ENCODE measurements at regions not wholly inside any gene's neighbourhood (a gene's known extent, or its start where the extent isn't known, plus 50 kb on each side); places are given as distances from the start of the nearest gene placed in this dataset.

GRCh38 chrX:39550795-39551361 lies 546.9 kb downstream of the BCOR start (continued):
- TF ChIP-seq CXXC5 (CRISPR knock-in tag; IDR thresholded peaks at IDR 0.05) (peak; percentile 24; the same call in 1 of the 2 replicates), ETV5 (CRISPR knock-in tag; IDR thresholded peaks at IDR 0.05; ENCODE audit: low read depth) (peak; percentile 37; the same call in 1 of the 2 replicates), GATAD2A (IDR thresholded peaks at IDR 0.05) (no peak), GATA2 (CRISPR knock-in tag; IDR thresholded peaks at IDR 0.05) (peak; percentile 72), CBFA2T2 (conservative IDR thresholded peaks at IDR 0.05) (peak; percentile 85), KDM4B (IDR thresholded peaks at IDR 0.05; ENCODE audit: borderline replicate concordance in 2 of 2, low read depth in 1 of 2) (no peak), ATF1 (CRISPR knock-in tag; IDR thresholded peaks at IDR 0.05) (no peak), ATF1 (tag; IDR thresholded peaks at IDR 0.05) (0 out of 2 replicates have a peak, but pooled peaks have one; percentile 21), PHTF2 (CRISPR knock-in tag; IDR thresholded peaks at IDR 0.05) (no peak), RBM14 (IDR thresholded peaks at IDR 0.05; ENCODE audit: borderline replicate concordance, insufficient read depth, low read depth, low read length) (no peak), EGR1 (conservative IDR thresholded peaks at IDR 0.05) (0 out of 2 replicates have a peak, but pooled peaks have one; percentile 13), HDAC6 (IDR thresholded peaks at IDR 0.05; ENCODE audit: low read depth, low read length) (no peak), PBX2 (CRISPR knock-in tag; IDR thresholded peaks at IDR 0.05; ENCODE audit: low read depth) (no peak), PBX2 (tag; conservative IDR thresholded peaks at IDR 0.05; ENCODE audit: low read depth) (peak; percentile 76), TRIM28 (IDR thresholded peaks at IDR 0.05) (0 out of 2 replicates have a peak, but pooled peaks have one; percentile 59), NFE2L1 (tag; IDR thresholded peaks at IDR 0.05; ENCODE audit: borderline replicate concordance, low read depth) (no peak), FOXA3 (CRISPR knock-in tag; conservative IDR thresholded peaks at IDR 0.05 in 1 of 2, IDR thresholded peaks at IDR 0.05 in 1 of 2) (peak in 1 of 2 experiments; percentile 39; a peak in 1 of 4 replicates), ZNF778 (CRISPR knock-in tag; IDR thresholded peaks at IDR 0.05) (no peak), MEIS2 (IDR thresholded peaks at IDR 0.05; ENCODE audit: partially characterized antibody) (peak; percentile 73), ELF1 (tag; IDR thresholded peaks at IDR 0.05) (no peak), HDAC3 (IDR thresholded peaks at IDR 0.05; ENCODE audit: borderline replicate concordance, partially characterized antibody) (peak; percentile 76), ZFP91 (CRISPR knock-in tag; IDR thresholded peaks at IDR 0.05) (no peak), SRSF1 (IDR thresholded peaks at IDR 0.05; ENCODE audit: low read depth, low read length) (no peak), ILK (tag; IDR thresholded peaks at IDR 0.05; ENCODE audit: borderline replicate concordance, low read depth) (no peak), TARDBP (IDR thresholded peaks at IDR 0.05) (no peak), ZNF316 (IDR thresholded peaks at IDR 0.05) (0 out of 2 replicates have a peak, but pooled peaks have one; percentile 7), MTA2 (IDR thresholded peaks at IDR 0.05; ENCODE audit: low read depth) (peak; percentile 40; the same call in 1 of the 2 replicates), POLR2AphosphoS5 (IDR thresholded peaks at IDR 0.05; ENCODE audit: control insufficient read depth, insufficient read depth, low read depth, low read length) (peak; percentile 41; the same call in 1 of the 2 replicates)
